ENCODE measurements at regions not wholly inside any gene's neighbourhood (a gene's known extent, or its start where the extent isn't known, plus 50 kb on each side); places are given as distances from the start of the nearest gene placed in this dataset.

DNA sequence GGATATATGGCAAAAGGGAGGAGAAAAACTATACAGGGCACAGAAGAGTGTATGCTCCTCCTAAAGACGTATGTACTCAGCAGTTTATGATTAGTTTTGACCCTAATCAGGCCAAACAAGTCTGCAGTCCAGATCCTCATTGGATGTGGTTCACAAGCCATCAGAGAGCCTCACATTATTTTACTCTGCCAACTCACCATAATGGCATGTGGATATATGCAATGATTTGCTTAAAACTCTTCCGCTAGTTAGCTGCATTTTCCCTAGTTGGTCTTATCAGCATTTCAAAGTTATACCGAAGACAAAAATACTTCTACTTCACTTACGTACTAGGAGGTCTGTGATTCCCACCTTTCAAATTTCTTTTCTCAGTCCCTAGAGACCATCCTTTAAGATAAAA, 198.4 kb downstream of the CMPK2 start:
- TF ChIP-seq CTCF (IDR thresholded peaks at IDR 0.05), result no peak
- no peak for TF ChIP-seq ZFX (IDR thresholded peaks at IDR 0.05; ENCODE audit: borderline replicate concordance)

All from 22Rv1 (cell line).